Cardiac muscle cell (in vitro differentiated cells and primary cell): ENCODE measurements at regions not wholly inside any gene's neighbourhood (a gene's known extent, or its start where the extent isn't known, plus 50 kb on each side); places are given as distances from the start of the nearest gene placed in this dataset.
"Not testable (repeated sequence)": the region's sequence is repeated elsewhere in the genome, so short reads cannot be mapped to it uniquely, and the experiment has no call there.

ENCODE experiments used
- DNase-seq, 2 donors: peaks; one replicate each; pipeline versions ENCODE4 v3.0.0 to v3.0.0-alpha.2; 2010 to 2017; ENCODE audit warnings: low read depth in 1 of 2, low spot score in 1 of 2
- H3K27ac ChIP-seq: fragments of 200-600 bp; sonication (generic); 2 replicates; pipeline ENCODE4 v1.5.1; 2016
- H3K27me3 ChIP-seq: fragments of 200-600 bp; sonication (generic); 2 replicates; pipeline ENCODE4 v1.6.0; 2016; ENCODE audit warnings: control low read depth
- H3K36me3 ChIP-seq: fragments of 200-600 bp; sonication (generic); 2 replicates; pipeline ENCODE4 v1.5.1; 2016; ENCODE audit warnings: control low read depth
- H3K4me1 ChIP-seq: fragments of 200-600 bp; sonication (generic); 2 replicates; pipeline ENCODE4 v1.8.1; 2017; ENCODE audit warnings: low read depth, mild to moderate bottlenecking, mixed run types
- H3K4me3 ChIP-seq: fragments of 200-600 bp; sonication (generic); 2 replicates; pipeline ENCODE4 v1.5.1; 2016; ENCODE audit warnings: mild to moderate bottlenecking
- H3K9me3 ChIP-seq: fragments of 200-600 bp; sonication (generic); 2 replicates; pipeline ENCODE4 v1.5.1; 2017; ENCODE audit warnings: low read depth, mild to moderate bottlenecking, control low read depth
- TF ChIP-seq, protein P1 (sequence below): IDR thresholded peaks from 2 replicates; pipeline ENCODE4 v1.5.1; 2012; ENCODE audit warnings: low read depth, mild to moderate bottlenecking, low read length

DNA sequence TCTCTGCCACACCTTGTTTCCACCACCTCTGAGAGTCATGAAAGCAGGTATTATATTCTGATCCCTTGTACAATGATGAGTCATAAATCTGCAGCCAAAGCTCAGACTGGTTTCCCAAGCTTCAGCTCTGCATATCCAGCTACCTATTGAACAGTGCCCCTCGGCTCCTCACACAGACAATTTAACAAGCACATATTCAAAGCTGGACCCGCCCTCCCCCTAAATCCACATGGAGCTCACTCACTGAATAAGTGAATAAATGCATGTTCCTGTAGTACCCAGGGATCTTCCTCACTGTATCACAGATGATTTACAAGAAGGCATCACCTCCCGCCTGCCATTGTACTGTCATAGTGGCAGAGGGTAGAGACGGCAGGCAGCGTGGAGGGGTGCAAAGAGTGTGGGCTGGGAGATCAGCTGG, 516.4 kb downstream of the GRIN2A start:
- H3K27me3 ChIP-seq = no peaks in the 10 kb centered on the region
- H3K4me3 ChIP-seq = no peak overlapping the region
- TF ChIP-seq, protein P1, sequence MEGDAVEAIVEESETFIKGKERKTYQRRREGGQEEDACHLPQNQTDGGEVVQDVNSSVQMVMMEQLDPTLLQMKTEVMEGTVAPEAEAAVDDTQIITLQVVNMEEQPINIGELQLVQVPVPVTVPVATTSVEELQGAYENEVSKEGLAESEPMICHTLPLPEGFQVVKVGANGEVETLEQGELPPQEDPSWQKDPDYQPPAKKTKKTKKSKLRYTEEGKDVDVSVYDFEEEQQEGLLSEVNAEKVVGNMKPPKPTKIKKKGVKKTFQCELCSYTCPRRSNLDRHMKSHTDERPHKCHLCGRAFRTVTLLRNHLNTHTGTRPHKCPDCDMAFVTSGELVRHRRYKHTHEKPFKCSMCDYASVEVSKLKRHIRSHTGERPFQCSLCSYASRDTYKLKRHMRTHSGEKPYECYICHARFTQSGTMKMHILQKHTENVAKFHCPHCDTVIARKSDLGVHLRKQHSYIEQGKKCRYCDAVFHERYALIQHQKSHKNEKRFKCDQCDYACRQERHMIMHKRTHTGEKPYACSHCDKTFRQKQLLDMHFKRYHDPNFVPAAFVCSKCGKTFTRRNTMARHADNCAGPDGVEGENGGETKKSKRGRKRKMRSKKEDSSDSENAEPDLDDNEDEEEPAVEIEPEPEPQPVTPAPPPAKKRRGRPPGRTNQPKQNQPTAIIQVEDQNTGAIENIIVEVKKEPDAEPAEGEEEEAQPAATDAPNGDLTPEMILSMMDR = no peak
- H3K27ac ChIP-seq = no peak overlapping the region
- no peaks in the 10 kb centered on the region for H3K4me1 ChIP-seq
- H3K36me3 ChIP-seq = no peaks in the 10 kb centered on the region
- H3K9me3 ChIP-seq = no peaks in the 10 kb centered on the region
- DNase-seq = no peak

DNA sequence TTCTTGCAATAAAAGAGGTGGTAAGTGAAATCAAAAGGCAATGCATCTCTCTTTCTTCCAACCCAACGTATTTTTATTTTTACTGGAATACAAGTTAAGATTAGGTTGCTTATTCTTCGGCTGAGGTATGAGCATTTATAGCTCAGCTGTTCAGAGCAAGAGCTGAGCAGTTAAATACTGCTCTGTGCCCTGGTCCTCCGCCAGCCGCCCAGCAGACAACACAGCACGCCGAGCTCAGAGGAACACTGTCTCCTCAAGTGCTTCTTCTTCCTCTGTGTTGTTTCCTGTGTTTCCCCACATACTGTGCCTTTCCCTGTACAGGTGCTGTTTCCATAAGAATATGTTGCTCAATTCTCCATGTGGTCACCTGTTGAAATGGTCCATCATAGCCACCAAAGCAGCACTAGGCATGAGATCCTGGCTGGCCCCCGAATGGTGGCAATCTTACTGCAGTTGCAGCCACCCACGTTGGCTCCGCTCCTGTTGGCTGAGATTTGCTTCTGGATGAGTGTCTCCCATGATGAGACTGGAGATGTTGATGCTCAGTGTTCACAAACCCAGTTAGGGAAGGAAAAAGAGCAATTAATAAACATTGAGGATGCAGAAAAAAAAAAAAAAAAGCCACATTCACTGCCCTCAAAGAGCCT, 515.3 kb downstream of the GRIN2A start:
- DNase-seq = no peak
- no peaks in the 10 kb centered on the region for H3K4me1 ChIP-seq
- H3K27ac ChIP-seq = no peak overlapping the region
- H3K4me3 ChIP-seq = no peak overlapping the region
- no peaks in the 10 kb centered on the region for H3K9me3 ChIP-seq
- no peaks in the 10 kb centered on the region for H3K27me3 ChIP-seq
- TF ChIP-seq, protein P1 = no peak
- no peaks in the 10 kb centered on the region for H3K36me3 ChIP-seq

DNA sequence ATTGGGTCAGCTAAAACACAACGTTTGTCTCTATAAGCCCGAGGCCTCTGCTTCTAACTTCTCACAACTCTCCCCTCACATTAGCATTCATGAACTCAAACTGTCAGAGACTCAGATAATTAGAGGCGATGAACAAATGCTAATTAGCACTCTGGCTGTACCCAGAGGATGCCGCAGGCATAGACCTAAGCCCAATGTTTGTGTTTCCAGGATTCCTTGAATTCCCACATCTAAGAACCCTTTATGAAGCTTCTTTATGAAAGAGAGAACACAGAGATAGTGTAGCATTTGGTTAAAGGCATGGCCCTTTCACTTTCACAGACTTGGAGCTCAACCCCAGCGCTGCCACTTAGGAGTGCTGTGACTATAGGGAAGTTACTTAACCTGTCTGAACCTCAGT, 512.2 kb downstream of the GRIN2A start:
- H3K27ac ChIP-seq = no peak overlapping the region
- no peaks in the 10 kb centered on the region for H3K27me3 ChIP-seq
- H3K9me3 ChIP-seq = no peaks in the 10 kb centered on the region
- TF ChIP-seq, protein P1 = no peak
- DNase-seq = no peak
- no peak overlapping the region for H3K4me3 ChIP-seq
- H3K4me1 ChIP-seq = no peaks in the 10 kb centered on the region
- H3K36me3 ChIP-seq = no peaks in the 10 kb centered on the region

DNA sequence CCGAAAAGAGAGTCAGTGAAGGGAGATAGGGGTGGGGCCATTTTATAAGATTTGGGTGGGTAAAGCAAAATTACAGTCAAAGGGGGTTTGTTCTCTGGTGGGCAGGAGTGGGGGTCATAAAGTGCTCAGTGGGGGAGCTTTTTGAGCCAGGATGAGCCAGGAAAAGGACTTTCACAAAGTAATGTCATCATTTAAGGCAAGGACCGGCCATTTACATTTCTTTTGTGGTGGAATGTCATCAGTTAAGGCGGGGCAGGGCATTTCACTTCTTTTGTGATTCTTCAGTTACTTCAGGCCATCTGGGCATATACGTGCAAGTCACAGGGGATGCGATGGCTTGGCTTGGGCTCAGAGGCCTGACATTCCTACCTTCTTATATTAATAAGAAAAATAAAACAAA, 511.6 kb downstream of the GRIN2A start:
- not testable (repeated sequence) for DNase-seq

DNA sequence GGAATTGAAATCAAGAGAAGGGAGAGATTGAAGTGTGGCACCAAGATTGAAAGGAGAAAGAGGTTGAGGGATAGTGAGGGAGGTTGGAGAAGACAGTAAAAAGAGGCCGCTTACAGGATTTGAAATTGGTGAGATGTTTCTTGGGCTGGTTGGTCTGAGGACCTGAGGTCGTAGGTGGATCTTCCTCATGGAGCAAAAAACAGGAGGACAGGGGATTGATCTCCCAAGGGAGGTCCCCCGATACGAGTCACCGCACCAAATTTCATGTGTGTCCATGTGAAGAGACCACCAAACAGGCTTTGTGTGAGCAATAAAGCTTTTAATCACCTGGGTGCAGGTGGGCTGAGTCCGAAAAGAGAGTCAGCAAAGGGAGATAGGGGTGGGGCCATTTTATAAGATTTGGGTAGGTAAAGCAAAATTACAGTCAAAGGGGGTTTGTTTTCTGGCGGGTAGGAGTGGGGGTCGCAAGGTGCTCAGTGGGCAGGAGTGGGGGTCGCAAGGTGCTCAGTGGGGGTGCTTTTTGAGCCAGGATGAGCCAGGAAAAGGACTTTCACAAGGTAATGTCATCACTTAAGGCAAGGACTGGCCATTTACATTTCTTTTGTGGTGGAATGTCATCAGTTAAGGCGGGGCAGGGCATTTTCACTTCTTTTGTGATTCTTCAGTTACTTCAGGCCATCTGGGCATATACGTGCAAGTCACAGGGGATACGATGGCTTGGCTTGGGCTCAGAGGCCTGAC, 505.5 kb downstream of the GRIN2A start:
- not testable (repeated sequence) for H3K4me3 ChIP-seq, H3K27ac ChIP-seq, DNase-seq, H3K4me1 ChIP-seq, H3K36me3 ChIP-seq, H3K27me3 ChIP-seq, H3K9me3 ChIP-seq

More for the DNA sequence above, 511.6 kb downstream of the GRIN2A start:
- not testable (repeated sequence) for H3K9me3 ChIP-seq, H3K4me1 ChIP-seq, H3K27me3 ChIP-seq, H3K36me3 ChIP-seq, H3K4me3 ChIP-seq, H3K27ac ChIP-seq

DNA sequence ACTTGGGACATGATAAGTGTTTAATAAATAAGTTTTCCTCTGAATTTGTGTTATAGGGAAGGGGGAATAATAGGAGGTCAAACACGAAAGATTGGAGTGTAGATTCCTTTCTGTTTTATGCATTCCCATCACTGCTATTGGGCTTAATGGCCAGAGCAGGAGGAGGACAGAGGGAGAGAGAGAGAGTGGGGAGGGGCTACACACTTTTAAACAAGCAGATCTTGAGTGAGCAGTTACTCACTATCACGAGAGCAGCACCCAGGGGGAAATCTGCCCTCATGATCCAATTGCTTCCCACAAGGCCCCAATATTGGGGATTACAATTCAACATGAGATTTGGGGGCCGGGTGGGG, 505.0 kb downstream of the GRIN2A start:
- no peak overlapping the region for H3K27ac ChIP-seq
- H3K36me3 ChIP-seq = no peaks in the 10 kb centered on the region
- H3K27me3 ChIP-seq = no peaks in the 10 kb centered on the region
- TF ChIP-seq, protein P1 = no peak
- DNase-seq = no peak
- H3K9me3 ChIP-seq = no peaks in the 10 kb centered on the region
- H3K4me3 ChIP-seq = no peak overlapping the region
- peaks cover 6% of the 10 kb centered on the region for H3K4me1 ChIP-seq
